H54 (cell line): ENCODE measurements at regions not wholly inside any gene's neighbourhood (a gene's known extent, or its start where the extent isn't known, plus 50 kb on each side); places are given as distances from the start of the nearest gene placed in this dataset.

Experiments
- DNase-seq: peaks from one replicate; pipeline ENCODE4 v3.0.0; 2011; ENCODE audit warnings: low spot score, mixed read lengths; ENCODE audit not compliant: insufficient read length
- FAIRE-seq: peaks from 3 replicates; lab custom pipeline; 2011; peaks lifted over from hg19 to GRCh38; lab: Jason Lieb, UNC
- POLR2A ChIP-seq: IDR thresholded peaks from 2 replicates; pipeline ENCODE4 v1.6.1; 2011; ENCODE audit warnings: low read depth, mild to moderate bottlenecking, low read length

GRCh38 chr7:156151078-156151477 is 338.8 kb upstream of the SHH start:
- FAIRE-seq (no peak), DNase-seq (no peak)
- no peak for TF ChIP-seq POLR2A

GRCh38 chr7:156148995-156149394 is 336.7 kb upstream of the SHH start:
- no peak for DNase-seq
- no peak for TF ChIP-seq POLR2A
- no peak for FAIRE-seq

GRCh38 chr7:156148547-156148946 is 336.3 kb upstream of the SHH start:
- FAIRE-seq (no peak), DNase-seq (no peak)
- no peak for TF ChIP-seq POLR2A

- no peak for TF ChIP-seq POLR2A
Measured at GRCh38 chr7:156147756-156148504, 335.7 kb upstream of the SHH start.

GRCh38 chr7:156147104-156147503 is 334.8 kb upstream of the SHH start:
- FAIRE-seq = no peak
- TF ChIP-seq POLR2A = no peak
- DNase-seq = no peak

More at GRCh38 chr7:156147756-156148504, 335.7 kb upstream of the SHH start:
- DNase-seq = no peak
- no peak for FAIRE-seq

- TF ChIP-seq POLR2A = no peak
- DNase-seq (no peak), FAIRE-seq (no peak)
Measured at GRCh38 chr7:156145996-156146395, 333.7 kb upstream of the SHH start.

GRCh38 chr7:156145184-156145583 is 332.9 kb upstream of the SHH start:
- DNase-seq = no peak
- TF ChIP-seq POLR2A = no peak
- no peak for FAIRE-seq

GRCh38 chr7:156143683-156144082 is 331.4 kb upstream of the SHH start:
- no peak for TF ChIP-seq POLR2A
- DNase-seq (no peak), FAIRE-seq (no peak)

- no peak for FAIRE-seq
- no peak for DNase-seq
Measured at GRCh38 chr7:156143158-156143557, 330.9 kb upstream of the SHH start.

GRCh38 chr7:156141941-156142340 is 329.7 kb upstream of the SHH start:
- TF ChIP-seq POLR2A = no peak
- FAIRE-seq = no peak
- no peak for DNase-seq

More at GRCh38 chr7:156143158-156143557, 330.9 kb upstream of the SHH start:
- no peak for TF ChIP-seq POLR2A

GRCh38 chr7:156140896-156141295 is 328.6 kb upstream of the SHH start:
- no peak for DNase-seq
- TF ChIP-seq POLR2A = no peak
- FAIRE-seq = no peak

GRCh38 chr7:156140447-156140846 is 328.2 kb upstream of the SHH start:
- FAIRE-seq = no peak
- no peak for TF ChIP-seq POLR2A
- DNase-seq = no peak

GRCh38 chr7:156139633-156140032 is 327.4 kb upstream of the SHH start:
- TF ChIP-seq POLR2A = no peak

GRCh38 chr7:156139112-156139511 is 326.8 kb upstream of the SHH start:
- DNase-seq (no peak), FAIRE-seq (no peak)
- TF ChIP-seq POLR2A = no peak

More at GRCh38 chr7:156139633-156140032, 327.4 kb upstream of the SHH start:
- FAIRE-seq = no peak
- no peak for DNase-seq

GRCh38 chr7:156131881-156132280 is 319.6 kb upstream of the SHH start:
- TF ChIP-seq POLR2A = no peak
- DNase-seq = no peak
- FAIRE-seq = no peak
